H1 (cell line): ENCODE measurements at regions not wholly inside any gene's neighbourhood (a gene's known extent, or its start where the extent isn't known, plus 50 kb on each side); places are given as distances from the start of the nearest gene placed in this dataset.

Source experiments
- CTCF ChIA-PET: fragments of 300-600 bp; sonication (Branson Sonifier 250); formaldehyde crosslinking; loops from one replicate; lab custom pipeline; 2021; ENCODE audit not compliant: partially characterized antibody; lab: Charles Lee
- POLR2A ChIA-PET: fragments of 300-600 bp; sonication (Branson Sonifier 250); formaldehyde crosslinking; loops from one replicate; lab custom pipeline; 2021; ENCODE audit warnings: inconsistent platforms; ENCODE audit not compliant: partially characterized antibody; lab: Charles Lee
- DNase-seq, 2 experiments: peaks; one replicate each; pipeline versions ENCODE4 v3.0.0 to v3.0.0-alpha.2; 2010 to 2022; ENCODE audit warnings: low spot score in 2 of 2, low read depth in 1 of 2, mixed read lengths in 1 of 2
- FAIRE-seq: peaks from 2 replicates; lab custom pipeline; 2011; peaks lifted over from hg19 to GRCh38; lab: Jason Lieb, UNC
- H2AFZ ChIP-seq: 2 replicates; pipeline ENCODE4 v1.8.1; 2012; ENCODE audit warnings: low read length, inconsistent platforms
- H2AK5ac ChIP-seq: 2 replicates; pipeline ENCODE4 v1.6.1; 2013; ENCODE audit warnings: low read depth, low read length
- H2BK120ac ChIP-seq: replicated peaks from 2 replicates; pipeline ENCODE3; 2013; ENCODE audit warnings: low read depth, low read length, inconsistent platforms
- H2BK12ac ChIP-seq: 2 replicates; pipeline ENCODE4 v1.6.1; 2013; ENCODE audit warnings: low read depth, low read length
- H2BK15ac ChIP-seq: 2 replicates; pipeline ENCODE4 v1.6.1; 2013; ENCODE audit warnings: low read length
- H2BK20ac ChIP-seq: 2 replicates; pipeline ENCODE4 v1.6.1; 2013; ENCODE audit warnings: low read length
- H2BK5ac ChIP-seq: 2 replicates; pipeline ENCODE4 v1.6.1; 2013; ENCODE audit warnings: low read depth, low read length
- H3K14ac ChIP-seq: 2 replicates; pipeline ENCODE4 v1.6.1; 2013; ENCODE audit warnings: inconsistent platforms; ENCODE audit not compliant: insufficient read length
- H3K18ac ChIP-seq: 2 replicates; pipeline ENCODE4 v1.6.1; 2013; ENCODE audit warnings: low read length; ENCODE audit errors: extremely low read depth
- H3K23ac ChIP-seq: 2 replicates; pipeline ENCODE4 v1.6.1; 2013; ENCODE audit warnings: inconsistent platforms; ENCODE audit not compliant: insufficient read length
- H3K23me2 ChIP-seq: 2 replicates; pipeline ENCODE4 v1.6.1; 2013; ENCODE audit warnings: low read depth, low read length
- H3K27ac ChIP-seq: 2 replicates; pipeline ENCODE4 v1.6.1; 2011; ENCODE audit warnings: low read depth, low read length, inconsistent platforms
- H3K27me3 ChIP-seq, 4 experiments: replicated peaks in 1 of 4; 1 replicate in 1 of 4; 2 replicates in 3 of 4; pipeline versions ENCODE4 v1.6.1 to v1.8.1; 2011 to 2013; ENCODE audit warnings: low read length in 3 of 4, mild to moderate bottlenecking in 3 of 4, inconsistent platforms in 2 of 4, mixed read lengths in 2 of 4, moderate library complexity in 1 of 4; ENCODE audit not compliant: control insufficient read depth in 3 of 4, insufficient read depth in 3 of 4; ENCODE audit errors: extremely low read depth in 1 of 4
- H3K36me3 ChIP-seq, 4 experiments: 2 replicates each; pipeline versions ENCODE4 v1.6.1 to v1.8.1; 2011 to 2013; ENCODE audit warnings: mild to moderate bottlenecking in 4 of 4, low read length in 3 of 4, moderate library complexity in 2 of 4, control low read depth in 1 of 4, inconsistent platforms in 1 of 4; ENCODE audit not compliant: insufficient read depth in 4 of 4, control insufficient read depth in 2 of 4
- H3K4ac ChIP-seq: replicated peaks from 2 replicates; pipeline ENCODE3; 2013; ENCODE audit warnings: low read length, low read depth, mixed read lengths, inconsistent platforms; ENCODE audit not compliant: insufficient read length
- H3K4me1 ChIP-seq, 4 experiments: replicated peaks in 1 of 4; 1 replicate in 1 of 4; 2 replicates in 3 of 4; pipeline versions ENCODE4 v1.6.1 to v1.8.1; 2011 to 2013; ENCODE audit warnings: low read length in 3 of 4, inconsistent platforms in 2 of 4, mixed read lengths in 1 of 4; ENCODE audit not compliant: insufficient read depth in 4 of 4, control insufficient read depth in 3 of 4
- H3K4me2 ChIP-seq, 2 experiments: 2 replicates each; pipeline versions ENCODE4 v1.6.1 to v1.8.1; 2011 to 2013; ENCODE audit warnings: low read depth in 2 of 2, low read length in 2 of 2, control low read depth in 1 of 2, inconsistent platforms in 1 of 2, mild to moderate bottlenecking in 1 of 2; ENCODE audit not compliant: insufficient read depth in 1 of 2
- H3K4me3 ChIP-seq, 4 experiments: fragments of 200-600, 300-600 bp in 1 of 4; sonication (generic), shearing (Covaris generic), sonication (Bioruptor Twin) in 1 of 4; 2 replicates each; pipeline versions ENCODE4 v1.5.1 to v1.8.1; 2011 to 2016; ENCODE audit warnings: low read length in 4 of 4, low read depth in 3 of 4, control low read depth in 2 of 4, inconsistent platforms in 2 of 4, mild to moderate bottlenecking in 2 of 4, mixed read lengths in 1 of 4, moderate library complexity in 1 of 4; ENCODE audit not compliant: insufficient read depth in 2 of 4; ENCODE audit errors: extremely low read depth in 1 of 4
- H3K56ac ChIP-seq: replicated peaks from 2 replicates; pipeline ENCODE3; 2013; ENCODE audit warnings: low read depth, mild to moderate bottlenecking, mixed read lengths, low read length, inconsistent platforms; ENCODE audit not compliant: insufficient read length
- H3K79me1 ChIP-seq: 2 replicates; pipeline ENCODE4 v1.6.1; 2013; ENCODE audit warnings: low read depth, low read length, control low read depth
- H3K79me2 ChIP-seq, 2 experiments: 2 replicates each; pipeline versions ENCODE4 v1.6.1 to v1.8.1; 2012 to 2013; ENCODE audit warnings: low read length in 2 of 2, mild to moderate bottlenecking in 2 of 2, inconsistent platforms in 1 of 2; ENCODE audit not compliant: insufficient read depth in 2 of 2, control insufficient read depth in 1 of 2
- H3K9ac ChIP-seq, 4 experiments: replicated peaks in 1 of 4; 1 replicate in 1 of 4; 2 replicates in 3 of 4; pipeline versions ENCODE4 v1.6.1 to v1.8.1; 2011 to 2013; ENCODE audit warnings: low read depth in 3 of 4, low read length in 3 of 4, control low read depth in 2 of 4, mild to moderate bottlenecking in 2 of 4, moderate library complexity in 2 of 4, inconsistent platforms in 1 of 4; ENCODE audit errors: extremely low read depth in 1 of 4
- H3K9me3 ChIP-seq, 2 experiments: 2 replicates each; pipeline versions ENCODE4 v1.6.1 to v1.8.1; 2012 to 2013; ENCODE audit warnings: mild to moderate bottlenecking in 2 of 2, moderate library complexity in 2 of 2, control low read depth in 1 of 2, inconsistent platforms in 1 of 2, low read depth in 1 of 2, low read length in 1 of 2, mixed read lengths in 1 of 2; ENCODE audit not compliant: insufficient read depth in 2 of 2
- H4K20me1 ChIP-seq, 2 experiments: replicated peaks in 1 of 2; 2 replicates each; pipeline versions ENCODE3 to v1.8.1; 2011 to 2013; ENCODE audit warnings: inconsistent platforms in 2 of 2, low read length in 2 of 2, mild to moderate bottlenecking in 1 of 2; ENCODE audit not compliant: insufficient read depth in 2 of 2, control insufficient read depth in 1 of 2
- H4K5ac ChIP-seq: 2 replicates; pipeline ENCODE4 v1.6.1; 2013; ENCODE audit warnings: low read length, low read depth, mixed read lengths, inconsistent platforms; ENCODE audit not compliant: insufficient read length
- H4K8ac ChIP-seq: 2 replicates; pipeline ENCODE4 v1.8.0; 2013; ENCODE audit warnings: mild to moderate bottlenecking, moderate library complexity, low read length, inconsistent platforms; ENCODE audit not compliant: insufficient read depth; ENCODE audit errors: extremely low read depth
- H4K91ac ChIP-seq: replicated peaks from 2 replicates; pipeline ENCODE3; 2013; ENCODE audit warnings: low read length, mixed read lengths, inconsistent platforms; ENCODE audit not compliant: insufficient read length
- FOSL1 ChIP-seq: IDR thresholded peaks from 2 replicates; pipeline ENCODE4 v1.6.1; 2011; ENCODE audit warnings: mild to moderate bottlenecking, low read depth, low read length, moderate library complexity; ENCODE audit not compliant: insufficient read depth
- JUND ChIP-seq: IDR thresholded peaks from 2 replicates; pipeline ENCODE4 v1.6.1; 2011; ENCODE audit warnings: mild to moderate bottlenecking, improper control_type of control experiment, low read length
- KDM1A ChIP-seq: fragments of 200-600, 300-600 bp; sonication (generic); IDR thresholded peaks from 2 replicates; pipeline ENCODE4 v1.7.1; 2016; ENCODE audit warnings: mild to moderate bottlenecking, low read length, borderline replicate concordance
- RFX5 ChIP-seq: IDR thresholded peaks from 2 replicates; pipeline ENCODE4 v1.6.1; 2011; ENCODE audit warnings: low read depth, low read length, improper control_type of control experiment, borderline replicate concordance
- RNF2 ChIP-seq: fragments of 200-900, 300-1000 bp; sonication (generic); IDR thresholded peaks from 2 replicates; pipeline ENCODE4 v1.7.1; 2016; ENCODE audit warnings: borderline replicate concordance, low read depth, mild to moderate bottlenecking, antibody characterized with exemption, low read length; ENCODE audit not compliant: poor library complexity, severe bottlenecking; ENCODE audit errors: missing control alignments
- RXRA ChIP-seq: IDR thresholded peaks from 2 replicates; pipeline ENCODE4 v1.6.1; 2011; ENCODE audit warnings: low read depth, mild to moderate bottlenecking, low read length, moderate library complexity; ENCODE audit not compliant: insufficient read depth
- SIRT6 ChIP-seq: IDR thresholded peaks from one replicate; pipeline ENCODE4 v1.7.1; 2012; ENCODE audit warnings: low read length, inconsistent platforms
- TAF1 ChIP-seq: IDR thresholded peaks from 2 replicates; pipeline ENCODE4 v1.6.1; 2011; ENCODE audit warnings: mild to moderate bottlenecking, low read depth, low read length
- ZNF274 ChIP-seq: IDR thresholded peaks from 2 replicates; pipeline ENCODE4 v1.7.0; 2012; ENCODE audit warnings: low read length, borderline replicate concordance; ENCODE audit errors: extremely low read depth
- WGBS, 2 experiments: shearing (Covaris generic) in 1 of 2; methylation state at CpG; one replicate each; pipeline versions ENCODE4 v1.1.6 to v1.1.7; 2013 to 2015; ENCODE audit warnings: low lambda C conversion rate in 2 of 2, mixed read lengths in 2 of 2, inconsistent platforms in 1 of 2, low coverage in 1 of 2, missing lambda C conversion rate in 1 of 2; ENCODE audit not compliant: insufficient replicate concordance in 2 of 2, insufficient coverage in 1 of 2, insufficient read length in 1 of 2; ENCODE audit errors: extremely low coverage in 1 of 2, missing lambda C conversion rate in 1 of 2; 5-methylcytosine and 5-hydroxymethylcytosine counted together

- Histone ChIP-seq H4K91ac (no peak overlapping the region), H4K5ac (no peak overlapping the region), H3K23me2 (no peaks in the 10 kb centered on the region), H2BK120ac (no peak overlapping the region), H2AFZ (no peak overlapping the region), H3K36me3 (no peaks in the 10 kb centered on the region), H3K27ac (no peak overlapping the region), H3K4me1 (no peaks in the 10 kb centered on the region), H3K56ac (no peak overlapping the region), H3K9ac (no peak overlapping the region), H4K8ac (no peak overlapping the region), H2BK20ac (no peak overlapping the region), H3K18ac (no peak overlapping the region), H3K9me3 (no peaks in the 10 kb centered on the region), H3K27me3 (no peaks in the 10 kb centered on the region), H2AK5ac (no peak overlapping the region), H3K79me1 (no peaks in the 10 kb centered on the region), H3K4me3 (no peak overlapping the region), H3K4me2 (no peak overlapping the region), H3K79me2 (no peaks in the 10 kb centered on the region), H3K23ac (no peak overlapping the region), H4K20me1 (no peaks in the 10 kb centered on the region), H3K14ac (no peak overlapping the region), H2BK12ac (no peak overlapping the region), H3K4ac (no peak overlapping the region), H2BK15ac (no peak overlapping the region), H2BK5ac (no peak overlapping the region)
- ChIA-PET CTCF (interaction anchor here (0.6 kb wide), 1 partner anchor 1018 kb away, joined by 3 read pairs; no protein-coding TSS in a partner anchor), POLR2A (interaction anchor here (0.5 kb wide), 1 partner anchor 432 kb away, joined by 3 read pairs; no protein-coding TSS in a partner anchor)
- WGBS, 2 experiments: 93% methylated on average over 1 of the region's 1 CpG; no CpG with 5 or more reads in 1 of the 2 experiments
- TF ChIP-seq SIRT6 (no peak), RNF2 (no peak), TAF1 (no peak), RXRA (no peak), JUND (no peak), KDM1A (no peak), ZNF274 (no peak), RFX5 (no peak), FOSL1 (no peak)
- DNase-seq: no peak
- FAIRE-seq: no peak
Observed at GRCh38 chr9:73609381-73609780, 457.7 kb downstream of the ANXA1 start.
